Heart left ventricle (tissue), 16 donors: ENCODE measurements at regions not wholly inside any gene's neighbourhood (a gene's known extent, or its start where the extent isn't known, plus 50 kb on each side); places are given as distances from the start of the nearest gene placed in this dataset.
A peak's percentile ranks its signal among the peaks of the same experiment; 100 is the strongest.

Source experiments
- ATAC-seq, 4 donors: fragments of 200-7000 bp; cut with Tn5 transposase; one replicate each; pipeline ENCODE4 v1.9.1; 2020 to 2022; ENCODE audit warnings: moderate library complexity in 4 of 4, mild to moderate bottlenecking in 3 of 4, moderate number of reproducible peaks in 1 of 4
- DNase-seq, 5 donors: peaks; one replicate each; pipeline ENCODE4 v3.0.0-alpha.2; 2020
- H3K27ac ChIP-seq, 12 donors: fragments of 200-600 bp; sonication (generic) in 4 of 12; one replicate each; pipeline versions ENCODE4 v1.5.0 to v1.8.0; 2016 to 2022; ENCODE audit warnings: mild to moderate bottlenecking in 2 of 12
- H3K27me3 ChIP-seq, 9 donors: fragments of 200-600 bp; sonication (generic) in 2 of 9; one replicate each; pipeline versions ENCODE4 v1.5.1 to v1.8.0; 2016 to 2022; ENCODE audit warnings: mild to moderate bottlenecking in 3 of 9
- H3K36me3 ChIP-seq, 9 donors: fragments of 200-600 bp; sonication (generic) in 2 of 9; one replicate each; pipeline versions ENCODE4 v1.5.0 to v1.8.0; 2018 to 2022; ENCODE audit warnings: mild to moderate bottlenecking in 2 of 9
- H3K4me1 ChIP-seq, 12 donors: fragments of 200-600 bp; sonication (generic) in 4 of 12; one replicate each; pipeline versions ENCODE4 v1.5.0 to v1.8.0; 2016 to 2022; ENCODE audit warnings: mild to moderate bottlenecking in 3 of 12
- H3K4me3 ChIP-seq, 12 donors: fragments of 200-600 bp; sonication (generic) in 4 of 12; one replicate each; pipeline versions ENCODE4 v1.5.0 to v1.8.0; 2017 to 2022; ENCODE audit warnings: mild to moderate bottlenecking in 9 of 12, moderate library complexity in 4 of 12
- H3K9me3 ChIP-seq, 12 donors: fragments of 200-600 bp; sonication (generic) in 4 of 12; one replicate each; pipeline versions ENCODE4 v1.5.0 to v1.8.0; 2016 to 2022; ENCODE audit warnings: mild to moderate bottlenecking in 1 of 12
- CTCF ChIP-seq, 12 donors: fragments of 200-600 bp; sonication (generic) in 4 of 12; IDR thresholded peaks; one replicate each; pipeline versions ENCODE4 v1.5.0 to v1.8.0; 2018 to 2022; ENCODE audit warnings: antibody characterized with exemption in 12 of 12, mild to moderate bottlenecking in 5 of 12
- POLR2A ChIP-seq, 2 donors: fragments of 450-650 bp; IDR thresholded peaks; one replicate each; pipeline ENCODE4 v1.6.1; 2017; ENCODE audit warnings: antibody characterized with exemption in 2 of 2, mild to moderate bottlenecking in 2 of 2, moderate library complexity in 2 of 2
- WGBS, 4 donors: extraction: QIAGEN DNeasy Blood & Tissue Kit in 2 of 4; methylation state at CpG; one replicate each; pipeline versions ENCODE4 v1.1.5 to v1.1.7; 2013 to 2018; 5-methylcytosine and 5-hydroxymethylcytosine counted together
- intact Hi-C, 10 donors: fragments of 100-400 bp; cut with DNase I; formaldehyde crosslinking; loops; one replicate each; pipeline versions ENCODE4 v1.11.1 to v1.14.2; 2022
- donor health status: ischemic (EF 13 %, LVEDD 7.1; RV severe dilation, severe dysfunction).
- donor health status: healthy with polysubstance abuse.
- donor health status: DM: no; HTN: yes; CAD: no.
- donor health status: DM: no; HTN: no; CAD: no.
- donor health status: ischemic (EF 25% LVEDD 6.9; RV normal size, moderate dysfunction).
- donor health status: ischemic (EF 25% LVEDD 5.7; RV mildly dilated, moderate dysfunction).
- donor health status: healthy.
- donor health status: DM: yes; HTN: yes; CAD: no.
- donor health status: ischemic (EF 35%, LVEDD 5.7; RV mildly dilated, moderate dysfunction).
- donor health status: nonischemic (EF 11% LVEDD 7.7; RV severe dilation, severe dysfunction).
- donor health status: DM: yes; HTN: yes; CAD: no.
- donor health status: PGD.
- donor health status: ischemic (EF 29% LVEDD 5.4; RV normal size, mild dysfunction).
- donor health status: nonischemic (EF 23%, LVEDD 6.1; RV moderate dilation, normal function).

- Histone ChIP-seq H3K4me1 (no peaks in the 10 kb centered on the region), H3K36me3 (no peaks in the 10 kb centered on the region), H3K9me3 (peaks cover 0 to 28% (median 1%) of the 10 kb centered on the region in 12 donors), H3K27me3 (no peaks in the 10 kb centered on the region), H3K4me3 (no peak overlapping the region), H3K27ac (no peak overlapping the region)
- WGBS, 4 donors, result 42 to 77% (median 67%) methylated on average over 2 of the region's 2 CpGs
- ATAC-seq, result no peak
- intact Hi-C loops, result no loop called here
- DNase-seq, result no peak
- TF ChIP-seq CTCF (IDR thresholded peaks at IDR 0.05) (no peak), POLR2A (IDR thresholded peaks at IDR 0.05) (no peak)
Observed at GRCh38 chr4:100124715-100125114, 65.6 kb downstream of the DDIT4L start.

- intact Hi-C loops, result no loop called here
Observed at GRCh38 chr4:100118181-100118580, 72.1 kb downstream of the DDIT4L start.

DNA sequence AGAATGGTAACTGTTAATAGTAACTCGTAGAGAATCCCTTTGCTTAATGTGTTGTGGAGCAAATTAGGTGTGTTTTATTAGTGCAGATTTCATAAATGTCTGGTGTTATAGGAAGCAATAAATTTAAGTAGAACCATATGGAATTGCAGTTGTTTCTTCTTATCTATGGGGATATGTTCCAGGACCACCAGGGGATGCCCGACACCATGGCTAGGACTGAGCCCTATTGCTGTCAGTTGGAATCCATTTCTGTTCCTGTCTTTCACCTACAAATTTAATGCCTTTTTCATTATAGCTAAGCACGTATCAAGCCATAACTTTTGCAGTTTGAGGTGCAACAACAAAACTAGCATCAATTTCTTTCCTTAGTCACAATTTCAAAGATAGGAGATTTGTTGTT lies 72.5 kb downstream of the DDIT4L start:
- Histone ChIP-seq H3K4me3 (no peak overlapping the region), H3K4me1 (no peaks in the 10 kb centered on the region), H3K27ac (no peak overlapping the region), H3K36me3 (no peaks in the 10 kb centered on the region), H3K27me3 (no peaks in the 10 kb centered on the region), H3K9me3 (no peaks in the 10 kb centered on the region)
- ATAC-seq (no peak), DNase-seq (no peak)
- WGBS, 4 donors, result 78 to 89% (median 82%) methylated on average over 3 of the region's 3 CpGs
- TF ChIP-seq CTCF (IDR thresholded peaks at IDR 0.05) (no peak), POLR2A (IDR thresholded peaks at IDR 0.05) (no peak)
- intact Hi-C loops, result no loop called here

More at GRCh38 chr4:100118181-100118580, 72.1 kb downstream of the DDIT4L start:
- no peak overlapping the region for H3K4me3 ChIP-seq
- 65 to 76% (median 71%) methylated on average over 2 of the region's 2 CpGs for WGBS, 4 donors
- H3K27me3 ChIP-seq, result no peaks in the 10 kb centered on the region
- TF ChIP-seq CTCF (IDR thresholded peaks at IDR 0.05), result no peak
- TF ChIP-seq POLR2A (IDR thresholded peaks at IDR 0.05), result no peak
- H3K4me1 ChIP-seq, result no peaks in the 10 kb centered on the region
- ATAC-seq (no peak), DNase-seq (no peak)
- H3K36me3 ChIP-seq, result no peaks in the 10 kb centered on the region
- H3K9me3 ChIP-seq, result no peaks in the 10 kb centered on the region
- H3K27ac ChIP-seq, result no peak overlapping the region

- H3K4me3 ChIP-seq, result no peak overlapping the region
- no peak overlapping the region for H3K27ac ChIP-seq
- H3K4me1 ChIP-seq, result no peaks in the 10 kb centered on the region
- no peaks in the 10 kb centered on the region for H3K27me3 ChIP-seq
- WGBS, 4 donors, result 68 to 80% (median 76%) methylated on average over 4 of the region's 4 CpGs
- peak in 1 of 5 donors; percentile 12 for DNase-seq
- H3K9me3 ChIP-seq, result no peaks in the 10 kb centered on the region
- intact Hi-C loops, result no loop called here
- peak in 1 of 4 donors; percentile 30 for ATAC-seq
- no peaks in the 10 kb centered on the region for H3K36me3 ChIP-seq
- TF ChIP-seq CTCF (IDR thresholded peaks at IDR 0.05) (no peak), POLR2A (IDR thresholded peaks at IDR 0.05) (no peak)
Observed at GRCh38 chr4:100114909-100115308, 75.4 kb downstream of the DDIT4L start.
